ENCODE measurements at regions not wholly inside any gene's neighbourhood (a gene's known extent, or its start where the extent isn't known, plus 50 kb on each side); places are given as distances from the start of the nearest gene placed in this dataset.
A peak's percentile ranks its signal among the peaks of the same experiment; 100 is the strongest.

DNA sequence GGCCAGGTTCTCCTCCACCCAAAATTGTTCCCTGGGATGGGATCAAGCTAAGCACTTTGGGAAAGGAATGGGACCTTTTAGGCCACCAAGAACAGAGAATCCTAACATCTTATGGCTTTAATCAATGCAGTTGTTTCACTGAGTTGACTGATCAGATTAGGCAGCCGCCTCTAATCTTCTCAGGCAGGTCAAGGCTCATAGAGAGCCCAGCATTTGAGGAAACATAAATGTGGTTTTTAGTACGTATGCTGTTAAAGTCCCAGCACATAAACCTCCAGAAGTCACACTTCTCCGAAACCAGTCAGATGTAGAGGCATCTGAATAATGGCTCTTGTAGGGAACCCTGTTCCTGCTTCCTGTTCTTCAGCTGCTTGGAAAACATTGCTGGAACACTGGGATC is 99.5 kb upstream of the RMDN2 start:
- WGBS, 4 donors: 80 to 93% (median 87%) methylated on average over 3 of the region's 3 CpGs
- Histone ChIP-seq H3K9me3 (peaks cover 0 to 7% (median 0%) of the 10 kb centered on the region in 12 donors), H3K4me3 (no peak overlapping the region), H3K27me3 (no peaks in the 10 kb centered on the region), H3K4me1 (peaks cover 0 to 49% (median 20%) of the 10 kb centered on the region in 12 donors), H3K36me3 (no peaks in the 10 kb centered on the region), H3K27ac (no peak overlapping the region)
- intact Hi-C loops (cut with DNase I): loop anchor here in 5 of 10 donors (5.0 to 10.0 kb wide), 4 partner anchors 153 to 291 kb away; partner anchors contain the start of gene CDC42EP3 (in 2 of the 5)
- ATAC-seq: no peak
- DNase-seq: no peak
- TF ChIP-seq POLR2A (IDR thresholded peaks at IDR 0.05): no peak
- TF ChIP-seq, protein P1, sequence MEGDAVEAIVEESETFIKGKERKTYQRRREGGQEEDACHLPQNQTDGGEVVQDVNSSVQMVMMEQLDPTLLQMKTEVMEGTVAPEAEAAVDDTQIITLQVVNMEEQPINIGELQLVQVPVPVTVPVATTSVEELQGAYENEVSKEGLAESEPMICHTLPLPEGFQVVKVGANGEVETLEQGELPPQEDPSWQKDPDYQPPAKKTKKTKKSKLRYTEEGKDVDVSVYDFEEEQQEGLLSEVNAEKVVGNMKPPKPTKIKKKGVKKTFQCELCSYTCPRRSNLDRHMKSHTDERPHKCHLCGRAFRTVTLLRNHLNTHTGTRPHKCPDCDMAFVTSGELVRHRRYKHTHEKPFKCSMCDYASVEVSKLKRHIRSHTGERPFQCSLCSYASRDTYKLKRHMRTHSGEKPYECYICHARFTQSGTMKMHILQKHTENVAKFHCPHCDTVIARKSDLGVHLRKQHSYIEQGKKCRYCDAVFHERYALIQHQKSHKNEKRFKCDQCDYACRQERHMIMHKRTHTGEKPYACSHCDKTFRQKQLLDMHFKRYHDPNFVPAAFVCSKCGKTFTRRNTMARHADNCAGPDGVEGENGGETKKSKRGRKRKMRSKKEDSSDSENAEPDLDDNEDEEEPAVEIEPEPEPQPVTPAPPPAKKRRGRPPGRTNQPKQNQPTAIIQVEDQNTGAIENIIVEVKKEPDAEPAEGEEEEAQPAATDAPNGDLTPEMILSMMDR (IDR thresholded peaks at IDR 0.05): no peak

DNA sequence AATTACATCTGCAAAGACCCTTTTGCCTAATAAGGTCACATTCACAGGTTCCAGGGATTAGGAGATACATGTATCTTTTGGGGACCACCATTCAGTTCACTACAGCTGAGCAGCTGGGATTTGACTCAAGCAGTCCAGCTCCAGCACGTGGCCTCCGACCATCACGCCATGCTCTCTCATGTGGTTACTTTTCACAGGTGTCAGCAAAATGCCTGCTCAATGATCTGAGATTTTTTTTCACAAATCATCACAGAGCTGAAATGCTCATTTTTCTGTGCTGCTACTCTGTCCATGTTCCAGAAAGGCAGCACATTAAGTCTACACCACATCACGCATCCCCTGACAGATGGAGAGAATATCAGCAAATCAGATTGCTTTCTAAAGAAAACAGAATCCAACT is 98.5 kb upstream of the RMDN2 start:
- H3K36me3 ChIP-seq: no peaks in the 10 kb centered on the region
- DNase-seq: no peak
- H3K4me3 ChIP-seq: no peak overlapping the region
- H3K27ac ChIP-seq: peak overlapping the region in 1 of 12 donors; percentile 79
- peaks cover 0 to 49% (median 23%) of the 10 kb centered on the region in 12 donors for H3K4me1 ChIP-seq
- no peaks in the 10 kb centered on the region for H3K27me3 ChIP-seq
- no peaks in the 10 kb centered on the region for H3K9me3 ChIP-seq
- 79 to 98% (median 94%) methylated on average over 4 of the region's 4 CpGs for WGBS, 4 donors
- intact Hi-C loops (cut with DNase I): loop anchor here in 5 of 10 donors (5.0 to 10.0 kb wide), 4 partner anchors 154 to 292 kb away; partner anchors contain the start of gene CDC42EP3 (in 2 of the 5)
- TF ChIP-seq, protein P1 (IDR thresholded peaks at IDR 0.05): no peak
- TF ChIP-seq POLR2A (IDR thresholded peaks at IDR 0.05): no peak
- ATAC-seq: no peak

DNA sequence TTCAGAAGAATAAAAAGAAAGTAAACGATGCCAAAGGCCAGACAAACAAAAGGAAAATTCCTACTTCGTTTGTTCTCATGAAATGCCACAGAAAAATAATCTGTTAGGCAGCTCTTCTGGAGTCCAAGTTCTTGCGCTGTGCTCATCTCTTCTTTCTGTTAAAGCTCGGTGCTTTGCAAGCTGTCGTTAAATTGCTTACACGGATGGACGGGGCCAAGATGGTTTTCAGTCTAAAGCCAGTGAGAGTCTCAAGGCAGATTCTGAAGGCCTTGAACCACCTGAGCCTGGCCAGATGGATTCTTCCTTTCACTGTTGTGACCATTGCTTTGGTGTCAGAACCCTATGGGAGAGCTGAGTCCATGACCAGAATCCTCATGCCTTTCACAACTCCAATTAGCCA is 97.6 kb upstream of the RMDN2 start:
- no peaks in the 10 kb centered on the region for H3K27me3 ChIP-seq
- intact Hi-C loops (cut with DNase I): loop anchor here in 5 of 10 donors (5.0 to 10.0 kb wide), 4 partner anchors 155 to 293 kb away; partner anchors contain the start of gene CDC42EP3 (in 2 of the 5)
- H3K9me3 ChIP-seq: no peaks in the 10 kb centered on the region
- H3K4me1 ChIP-seq: peaks cover 0 to 49% (median 29%) of the 10 kb centered on the region in 12 donors
- peak overlapping the region in 10 of 12 donors; percentile 9 to 86 (median 66) for H3K27ac ChIP-seq
- H3K4me3 ChIP-seq: no peak overlapping the region
- no peak for TF ChIP-seq POLR2A (IDR thresholded peaks at IDR 0.05)
- TF ChIP-seq, protein P1 (IDR thresholded peaks at IDR 0.05): no peak
- DNase-seq: no peak
- 69 to 84% (median 77%) methylated on average over 7 of the region's 7 CpGs for WGBS, 4 donors
- ATAC-seq: no peak
- no peaks in the 10 kb centered on the region for H3K36me3 ChIP-seq

DNA sequence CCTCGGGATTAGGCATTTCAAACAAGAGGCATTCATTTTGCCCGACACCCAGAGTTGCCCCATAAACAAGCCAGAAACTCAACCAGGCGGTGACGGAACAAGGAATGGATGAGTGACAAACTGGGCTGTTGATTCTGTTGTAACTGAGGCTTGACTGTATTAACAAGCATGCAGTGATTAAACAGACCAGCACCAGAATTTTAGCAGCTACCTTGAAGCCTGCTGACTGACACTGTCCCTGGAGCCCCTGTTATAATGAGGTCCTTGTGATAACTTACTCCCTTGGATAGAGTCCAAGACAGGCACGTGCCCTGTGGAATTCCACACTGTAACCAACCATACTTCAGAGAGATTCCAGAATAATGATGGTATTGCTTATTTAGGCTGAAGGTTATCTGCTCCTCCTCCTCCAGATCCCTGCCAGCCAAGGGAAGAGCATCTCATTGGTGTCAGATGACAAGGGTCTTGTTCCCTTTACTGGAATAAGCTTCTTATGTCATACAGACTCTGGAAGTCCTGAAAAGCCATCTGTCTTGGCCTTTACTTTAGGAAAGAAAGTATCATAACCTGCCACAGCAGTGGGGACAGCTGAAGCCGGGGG is 97.1 kb upstream of the RMDN2 start:
- 32 to 52% (median 37%) methylated on average over 6 of the region's 6 CpGs for WGBS, 4 donors
- peak in 4 of 5 donors; percentile 58 to 66 (median 61) for DNase-seq
- no peaks in the 10 kb centered on the region for H3K36me3 ChIP-seq
- TF ChIP-seq, protein P1 (IDR thresholded peaks at IDR 0.05): no peak
- no peak for TF ChIP-seq POLR2A (IDR thresholded peaks at IDR 0.05)
- H3K4me3 ChIP-seq: no peak overlapping the region
- ATAC-seq: peak; percentile 44 to 86 (median 61)
- intact Hi-C loops (cut with DNase I): loop anchor here in 5 of 10 donors (1.0 to 10.0 kb wide), 5 partner anchors 156 to 293 kb away; partner anchors contain the start of gene CDC42EP3 (in 2 of the 5)
- H3K4me1 ChIP-seq: peaks cover 0 to 50% (median 30%) of the 10 kb centered on the region in 12 donors
- no peaks in the 10 kb centered on the region for H3K9me3 ChIP-seq
- no peaks in the 10 kb centered on the region for H3K27me3 ChIP-seq
- H3K27ac ChIP-seq: peak overlapping the region in 10 of 12 donors; percentile 9 to 86 (median 66)
